Activated naive CD4-positive, alpha-beta T cell treated with Interleukin-2 at 50 U/mL for 16 hours (primary cell): ENCODE measurements at regions not wholly inside any gene's neighbourhood (a gene's known extent, or its start where the extent isn't known, plus 50 kb on each side); places are given as distances from the start of the nearest gene placed in this dataset.
"Not testable (repeated sequence)": the region's sequence is repeated elsewhere in the genome, so short reads cannot be mapped to it uniquely, and the experiment has no call there.

Experiments
- DNase-seq: peaks from one replicate; pipeline ENCODE4 v3.0.0-alpha.2; 2020

GRCh38 chr2:67879586-67880290 lies 183.1 kb downstream of the C1D start:
- no peak for DNase-seq

DNA sequence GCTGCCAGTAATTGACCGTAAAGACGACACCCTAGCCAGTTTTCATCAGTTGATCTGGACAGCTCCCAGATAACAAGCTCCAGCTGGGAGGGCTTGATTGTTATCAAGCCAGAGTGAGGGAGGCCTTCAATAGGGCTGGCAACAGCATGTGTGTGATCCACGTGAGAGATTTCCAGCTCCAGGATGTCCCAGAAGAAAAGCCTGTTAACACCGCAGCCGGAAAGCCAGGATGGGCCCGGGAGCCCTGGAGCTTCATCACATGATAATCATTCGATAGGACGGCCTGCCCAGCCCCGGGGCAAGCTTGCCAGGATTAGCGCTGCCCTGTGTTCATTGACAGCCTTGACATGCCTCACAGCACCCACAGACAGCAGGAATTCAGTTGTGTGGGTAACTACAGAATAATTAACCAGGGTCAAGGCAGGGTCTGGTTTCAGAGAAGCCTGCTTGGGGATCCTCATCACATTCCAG lies 182.5 kb downstream of the C1D start:
- DNase-seq = no peak

GRCh38 chr2:67881816-67882215 lies 181.0 kb downstream of the C1D start:
- no peak for DNase-seq

DNA sequence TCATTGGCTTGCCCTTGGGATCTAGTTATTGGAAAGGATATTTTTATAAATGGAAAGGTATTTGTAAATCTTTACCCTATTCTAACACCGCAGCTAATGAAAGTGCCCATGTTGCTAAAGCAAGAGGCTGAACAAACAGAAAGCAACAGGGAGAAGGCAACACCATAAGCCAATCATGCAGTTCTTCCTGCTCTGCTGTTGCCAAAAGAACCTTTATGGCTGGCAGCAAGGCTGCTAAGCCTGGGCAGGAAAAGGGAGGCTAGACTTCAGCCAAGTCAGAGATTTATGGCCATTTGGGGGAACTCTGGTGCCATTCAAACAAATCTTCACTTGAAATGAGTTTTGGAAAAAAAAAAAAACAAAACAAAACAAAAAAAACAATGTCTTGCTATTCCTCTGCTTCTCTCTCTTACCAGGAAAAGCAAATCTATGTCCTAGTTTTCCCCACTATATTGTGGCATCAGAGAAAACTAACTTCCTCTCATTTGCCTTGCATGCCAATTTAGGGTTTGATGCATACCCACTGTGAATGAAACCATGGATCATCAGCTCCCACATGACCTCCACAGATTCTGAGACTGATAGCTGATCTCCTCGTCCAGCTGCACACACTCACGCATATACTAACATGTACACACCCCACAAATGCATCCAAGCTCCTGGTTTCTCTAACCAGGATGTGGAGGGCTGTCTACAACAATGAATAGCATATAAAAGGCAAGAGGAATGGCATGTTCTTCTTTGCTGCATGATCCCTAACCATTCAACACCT lies 179.3 kb downstream of the C1D start:
- DNase-seq = no peak

DNA sequence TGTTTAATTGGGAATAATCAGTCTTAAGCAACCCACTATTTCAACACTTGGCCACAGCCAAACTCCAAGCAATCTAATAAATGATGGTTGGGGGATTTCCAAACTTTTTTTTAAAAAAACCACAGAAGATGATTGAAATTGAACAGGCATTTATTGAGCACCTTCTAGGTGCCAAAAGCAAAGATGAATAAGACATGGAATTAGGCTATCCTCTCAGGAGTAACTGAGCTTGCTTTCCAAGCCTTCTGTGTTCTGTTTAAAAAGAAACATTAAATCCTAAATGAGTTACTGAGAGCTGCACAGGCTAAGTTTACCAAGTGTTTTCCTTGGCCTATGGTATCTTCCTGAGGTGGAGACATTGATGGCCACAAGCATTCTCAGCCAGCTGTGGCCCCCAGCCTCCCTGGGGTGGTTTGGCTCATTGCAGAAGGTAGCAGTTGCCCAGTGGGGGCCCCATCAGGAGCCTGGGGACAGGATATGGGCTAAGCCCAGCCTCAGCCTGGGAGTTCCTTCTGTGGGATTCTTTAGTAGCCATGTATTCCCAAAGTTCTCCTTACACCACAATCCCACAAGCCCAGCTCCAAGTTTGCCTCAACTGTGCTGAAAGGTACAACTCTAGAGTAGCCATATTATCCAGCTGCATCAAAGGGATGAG lies 174.3 kb downstream of the C1D start:
- no peak for DNase-seq

DNA sequence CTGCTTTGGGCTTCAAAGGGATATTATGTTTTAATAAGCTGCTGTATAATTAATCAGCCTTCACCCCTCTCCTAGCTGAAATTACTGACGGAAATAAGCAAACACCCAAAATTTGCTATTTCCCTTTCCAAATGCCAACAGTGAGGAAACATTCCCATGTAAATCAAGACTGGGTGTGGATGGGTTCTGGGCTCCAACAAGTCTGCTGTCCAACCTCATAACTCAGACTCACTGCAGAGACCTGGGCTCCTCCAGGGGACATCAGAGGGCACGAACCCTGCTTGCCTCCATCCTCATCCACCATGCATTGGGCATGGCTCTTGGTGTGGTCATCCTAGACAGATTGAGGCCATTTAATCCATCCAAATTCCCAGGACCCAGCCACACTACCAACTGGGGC lies 173.7 kb downstream of the C1D start:
- no peak for DNase-seq

- DNase-seq = no peak
These were observed 171.2 kb downstream of the C1D start for GRCh38 chr2:67891642-67892041.

GRCh38 chr2:67892339-67892846 lies 170.4 kb downstream of the C1D start:
- DNase-seq = no peak

DNA sequence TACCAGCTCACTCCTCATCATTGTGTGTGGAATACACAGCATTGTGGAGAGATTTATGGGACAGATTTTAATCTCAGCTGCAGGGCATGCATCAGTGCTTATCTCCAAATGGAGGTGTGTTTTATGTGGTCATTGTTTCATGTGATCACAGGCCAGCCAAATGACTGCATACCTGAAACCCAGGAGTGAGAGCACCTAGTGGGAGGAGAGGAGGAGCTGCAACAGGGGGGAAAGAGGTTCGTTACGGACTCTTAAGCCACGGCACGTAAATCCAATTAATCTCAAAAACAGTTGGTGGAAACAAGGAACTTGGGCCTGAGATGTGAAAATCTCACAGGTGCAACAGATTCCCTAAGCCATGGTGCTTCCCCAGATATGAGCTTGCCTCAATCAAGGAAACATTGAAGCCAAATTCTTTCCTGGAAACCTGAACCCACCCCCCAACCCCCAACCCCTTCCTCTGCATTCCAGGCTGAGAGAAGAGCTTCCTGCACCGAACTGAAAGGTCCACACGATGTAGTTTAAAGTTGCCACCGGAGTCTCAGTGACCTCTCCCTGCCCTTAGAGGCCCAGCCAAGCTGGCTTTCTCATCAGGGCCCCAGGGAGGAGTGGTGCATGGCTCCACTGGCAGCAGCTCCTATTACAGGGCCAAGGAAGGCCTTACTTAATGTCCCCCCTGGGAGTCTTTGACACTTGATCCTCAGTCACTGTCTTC lies 167.4 kb downstream of the C1D start:
- no peak for DNase-seq

DNA sequence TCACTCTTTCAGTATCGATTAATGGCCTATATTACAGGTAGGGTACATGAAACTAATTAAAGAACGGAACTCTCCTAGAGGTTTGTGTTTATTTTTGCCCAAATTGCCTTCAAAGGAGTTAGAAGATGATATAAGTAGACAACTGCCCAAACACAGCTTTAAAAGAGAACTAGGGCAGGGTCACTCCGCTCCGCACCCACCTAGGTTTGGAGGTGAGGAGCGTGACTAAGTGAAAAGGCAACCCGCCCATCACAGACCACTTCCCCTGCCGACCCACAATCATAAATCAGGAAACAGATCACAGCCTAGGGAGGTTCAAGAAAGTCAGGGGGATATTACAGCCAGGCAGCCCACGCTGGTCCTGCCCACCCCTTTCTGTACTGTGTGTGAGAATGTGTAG lies 166.7 kb downstream of the C1D start:
- no peak for DNase-seq

- no peak for DNase-seq
These were observed 166.3 kb downstream of the C1D start for GRCh38 chr2:67896476-67896875.

- DNase-seq = no peak
These were observed 164.2 kb downstream of the C1D start for GRCh38 chr2:67898595-67898994.

- no peak for DNase-seq
These were observed 163.6 kb downstream of the C1D start for GRCh38 chr2:67899187-67899586.

DNA sequence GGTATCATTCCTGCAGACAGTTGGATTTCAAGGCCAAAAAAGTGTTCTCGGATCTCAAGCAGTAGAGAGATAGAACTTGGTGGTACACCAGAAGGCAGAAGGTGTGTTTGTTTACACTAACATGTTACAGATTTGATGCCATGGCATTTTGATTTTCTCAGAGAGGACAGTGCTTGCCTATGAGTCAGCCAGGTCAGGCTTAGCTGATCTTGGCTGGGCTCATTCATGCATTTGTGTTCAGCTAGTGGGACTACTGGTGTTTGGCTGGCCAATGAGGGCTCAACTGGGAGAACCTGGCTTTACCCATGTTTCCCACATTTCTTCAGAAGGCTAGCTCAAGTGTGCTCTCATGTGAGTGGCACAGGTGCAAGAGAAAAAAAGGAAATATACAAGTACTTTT lies 162.0 kb downstream of the C1D start:
- DNase-seq = no peak

- DNase-seq = no peak
These were observed 158.2 kb downstream of the C1D start for GRCh38 chr2:67904566-67904965.

GRCh38 chr2:67904966-67905365 lies 157.8 kb downstream of the C1D start:
- DNase-seq = no peak

- DNase-seq = not testable (repeated sequence)
These were observed 156.3 kb downstream of the C1D start for GRCh38 chr2:67906547-67906946.

DNA sequence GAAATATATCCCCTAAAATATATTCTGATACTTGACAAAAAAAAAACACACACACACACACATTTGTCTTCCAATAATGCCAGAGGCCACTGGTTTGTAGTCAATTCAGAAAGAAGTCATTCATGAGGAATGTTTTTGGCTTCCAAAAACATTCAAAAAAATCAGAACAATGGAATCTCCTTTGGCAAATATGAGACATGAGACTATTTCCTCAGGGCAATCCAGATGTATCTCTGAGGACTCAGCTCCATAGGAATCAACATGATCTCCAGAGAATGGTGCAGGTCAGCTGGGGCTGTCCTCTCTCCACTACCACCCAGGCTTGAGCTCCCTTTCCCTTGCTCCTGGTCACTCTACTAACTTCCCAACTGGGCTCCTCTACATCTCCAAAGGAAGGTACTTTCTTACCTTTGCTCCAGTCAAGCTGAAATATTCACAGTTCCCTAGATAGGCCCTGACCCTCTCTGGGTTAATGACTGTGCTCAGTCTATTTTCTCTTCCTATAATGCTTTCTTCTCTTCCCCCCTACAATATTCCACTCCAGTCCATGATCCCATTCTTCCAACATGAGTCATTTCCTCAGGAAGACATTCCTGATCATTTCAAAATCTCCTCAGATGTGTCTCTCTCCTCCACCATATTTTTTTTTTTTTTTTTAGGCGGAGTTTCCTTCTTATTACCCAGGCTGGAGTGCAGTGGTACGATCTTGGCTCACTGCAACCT lies 145.3 kb downstream of the C1D start:
- DNase-seq = no peak

- no peak for DNase-seq
These were observed 144.3 kb downstream of the C1D start for GRCh38 chr2:67918471-67918870.

DNA sequence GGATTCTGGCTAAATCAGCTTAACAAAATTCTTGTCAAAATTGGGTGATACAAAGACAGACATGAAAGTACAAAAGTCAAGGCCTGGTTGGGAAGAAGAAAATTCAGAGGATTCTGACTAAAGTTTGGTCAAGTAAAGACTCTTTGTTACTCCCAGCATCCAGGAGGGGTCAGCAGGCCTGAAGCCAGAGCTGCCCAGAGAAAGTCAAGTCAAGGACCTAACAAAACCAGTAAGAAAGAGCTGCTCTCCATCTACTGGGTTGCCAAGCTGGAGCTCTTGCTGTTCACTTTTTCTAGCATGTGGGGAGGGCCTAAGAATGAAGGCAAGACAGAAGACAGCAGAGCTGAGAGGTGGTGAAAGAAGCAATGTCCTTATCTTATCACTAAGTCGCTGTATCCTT lies 143.3 kb downstream of the C1D start:
- DNase-seq = no peak

DNA sequence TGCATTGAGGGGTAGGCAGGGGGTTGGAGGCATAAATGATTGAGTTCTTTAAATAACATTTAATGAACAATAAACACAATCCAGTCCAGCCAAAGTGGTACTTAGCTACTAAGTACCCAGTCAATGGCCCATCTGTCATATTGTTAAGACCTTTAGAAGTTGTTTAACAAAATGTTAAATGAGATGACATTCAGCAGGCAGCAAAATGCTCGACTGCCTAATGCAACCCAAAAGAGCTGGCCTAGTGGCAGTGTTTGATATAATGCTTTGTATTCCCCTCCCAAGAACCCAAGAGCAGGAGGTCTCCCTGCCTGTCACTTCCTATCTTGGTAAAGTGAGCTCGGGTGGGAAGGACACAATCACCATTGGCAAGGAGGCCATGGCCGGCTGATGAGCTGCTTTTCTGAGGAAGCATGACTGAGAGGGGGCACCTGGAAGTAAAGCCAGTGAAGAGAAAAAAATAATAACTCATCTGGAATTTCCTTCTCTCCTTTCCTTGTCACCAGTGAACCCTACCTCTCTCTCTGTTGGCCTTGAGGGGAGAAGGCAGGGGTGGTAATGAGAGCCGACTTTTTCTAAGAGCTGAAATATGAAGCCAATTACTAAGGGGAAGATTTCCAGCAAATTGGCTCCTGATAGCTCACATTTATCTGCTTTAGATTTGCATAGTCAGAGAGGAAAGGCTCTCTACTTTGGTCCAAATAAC lies 140.6 kb downstream of the C1D start:
- no peak for DNase-seq

GRCh38 chr2:67923696-67924095 lies 139.1 kb downstream of the C1D start:
- no peak for DNase-seq
